ENCODE measurements at regions not wholly inside any gene's neighbourhood (a gene's known extent, or its start where the extent isn't known, plus 50 kb on each side); places are given as distances from the start of the nearest gene placed in this dataset.
"Not testable (repeated sequence)": the region's sequence is repeated elsewhere in the genome, so short reads cannot be mapped to it uniquely, and the experiment has no call there.

GRCh38 chr2:87319705-87320104, 298.1 kb upstream of the PLGLB1 start:
- not testable (repeated sequence) for DNase-seq

DNA sequence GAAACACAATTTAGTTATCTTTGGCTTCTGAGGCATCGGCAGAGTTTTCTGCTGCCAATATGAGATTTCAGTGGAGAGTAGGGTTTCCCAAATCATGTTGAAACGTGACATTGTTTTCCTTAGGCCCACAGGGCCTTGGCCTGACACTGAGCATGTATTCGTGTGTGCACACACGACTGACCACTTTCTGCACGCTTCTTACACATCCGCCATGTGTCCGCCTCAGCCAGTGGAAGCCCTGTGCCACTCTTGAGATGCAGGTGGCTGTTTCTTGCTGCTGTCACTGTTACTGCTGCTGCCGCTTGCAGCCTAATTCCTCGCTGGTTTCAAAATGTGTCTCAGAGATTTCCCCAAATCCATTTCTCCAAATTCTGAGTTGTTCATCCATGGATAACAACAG, 299.6 kb upstream of the PLGLB1 start:
- DNase-seq: not testable (repeated sequence)

DNA sequence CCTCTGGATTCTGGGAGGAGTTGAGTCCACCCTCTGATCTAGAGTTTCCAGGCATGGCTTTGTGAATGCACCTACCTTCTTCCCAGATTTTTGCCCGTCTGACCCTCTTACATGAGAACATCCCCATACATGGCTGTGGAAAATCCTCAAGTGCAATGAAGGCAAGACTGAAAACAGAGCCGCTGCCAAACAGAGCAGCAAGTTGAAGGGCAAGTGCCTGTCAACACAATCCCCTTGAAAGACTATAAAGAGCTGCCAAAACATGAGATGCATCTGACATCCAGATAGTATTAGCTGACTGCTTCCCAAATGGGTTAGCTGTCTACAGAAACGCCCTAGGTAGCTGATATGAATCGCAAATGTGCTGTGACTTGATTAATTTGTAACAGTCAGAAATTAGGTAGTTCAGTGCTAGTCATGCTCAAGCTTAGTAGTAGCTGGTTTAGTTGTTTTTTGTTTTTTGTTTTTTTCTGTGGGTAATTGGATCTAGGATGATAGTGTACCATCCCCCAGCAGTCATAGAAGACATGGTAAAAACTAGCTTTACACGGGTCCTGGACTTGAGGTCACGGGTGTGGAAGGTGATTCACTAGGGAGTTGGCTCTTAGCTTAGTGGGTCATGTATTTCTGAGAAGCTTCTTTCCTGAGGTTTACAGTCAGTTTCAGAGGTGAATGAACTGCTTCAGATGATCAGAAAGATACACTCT, 302.8 kb upstream of the PLGLB1 start:
- DNase-seq: not testable (repeated sequence)

GRCh38 chr2:87325042-87325910, 303.6 kb upstream of the PLGLB1 start:
- not testable (repeated sequence) for DNase-seq

GRCh38 chr2:87325911-87326294, 304.3 kb upstream of the PLGLB1 start:
- not testable (repeated sequence) for DNase-seq

DNA sequence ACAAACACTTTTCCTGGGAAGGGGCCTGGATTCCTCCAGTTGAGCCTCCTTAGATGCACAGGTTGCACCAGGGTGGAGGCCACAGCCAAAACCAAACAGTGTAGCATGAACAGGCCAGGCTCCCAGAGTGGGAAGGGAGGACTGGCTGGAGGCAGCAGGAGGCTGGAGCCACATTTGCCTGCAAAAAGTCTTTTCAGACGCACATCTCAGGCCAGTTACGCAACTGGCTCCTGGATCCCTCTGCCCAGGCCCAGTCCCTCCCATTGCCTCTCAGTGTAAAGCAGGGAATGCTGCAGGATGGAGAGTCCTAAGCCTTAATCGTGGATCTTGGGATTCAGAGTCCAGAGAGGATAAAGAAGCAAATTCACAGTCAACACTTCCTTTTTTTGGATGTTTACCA, 305.1 kb upstream of the PLGLB1 start:
- not testable (repeated sequence) for DNase-seq

GRCh38 chr2:87327648-87328371, 306.2 kb upstream of the PLGLB1 start:
- DNase-seq: not testable (repeated sequence)

DNA sequence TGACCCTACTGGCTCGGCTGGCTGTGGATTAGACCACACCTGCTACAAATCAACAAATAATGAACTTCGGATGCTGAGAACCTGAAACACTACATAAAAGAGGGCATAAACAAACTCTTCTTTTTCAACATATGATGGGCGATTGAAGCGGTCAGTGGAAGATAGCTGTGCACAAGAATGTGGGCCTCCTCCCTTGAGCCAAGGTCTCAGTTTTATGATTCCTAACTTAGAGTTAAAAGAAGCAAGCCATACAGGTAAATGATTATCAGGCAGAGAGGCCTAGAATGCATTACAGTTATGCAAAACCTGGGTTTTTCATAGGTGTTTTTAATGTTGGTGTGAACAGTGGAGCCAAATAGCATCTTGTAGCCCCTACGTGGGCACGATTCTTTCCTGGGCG, 307.9 kb upstream of the PLGLB1 start:
- DNase-seq: not testable (repeated sequence)

- DNase-seq: not testable (repeated sequence)
Observed at GRCh38 chr2:87330486-87330885, 308.8 kb upstream of the PLGLB1 start.

DNA sequence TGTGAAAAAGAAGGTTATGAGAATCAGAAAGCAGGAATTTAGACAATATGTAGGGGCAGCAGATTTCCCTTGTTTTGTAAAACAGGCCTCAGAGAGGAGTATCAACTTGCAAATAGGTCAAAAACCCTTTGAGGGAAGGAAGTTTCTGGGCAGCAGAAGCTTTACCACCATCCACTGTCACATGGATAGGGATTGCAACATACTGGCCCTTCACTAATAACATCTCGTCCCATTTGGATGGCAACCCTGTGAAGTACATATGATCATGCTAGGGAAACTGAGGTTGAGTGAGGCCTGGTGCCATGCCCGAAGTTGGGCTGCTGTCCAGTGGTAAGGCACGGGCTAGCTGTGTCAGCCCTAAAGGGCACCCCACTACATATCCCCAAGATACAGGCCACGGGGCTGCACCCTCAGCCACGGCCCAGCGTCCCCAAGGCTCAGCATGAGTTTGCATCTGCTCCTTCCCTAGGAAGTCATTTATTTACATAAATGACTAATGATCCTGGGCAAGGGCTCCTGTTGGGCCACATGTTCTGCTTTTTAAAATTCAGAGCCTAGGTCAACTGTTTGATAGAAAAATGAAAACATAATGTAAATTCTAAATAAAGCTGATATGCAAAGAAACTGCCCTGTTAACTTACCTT, 310.4 kb upstream of the PLGLB1 start:
- DNase-seq: not testable (repeated sequence)

DNA sequence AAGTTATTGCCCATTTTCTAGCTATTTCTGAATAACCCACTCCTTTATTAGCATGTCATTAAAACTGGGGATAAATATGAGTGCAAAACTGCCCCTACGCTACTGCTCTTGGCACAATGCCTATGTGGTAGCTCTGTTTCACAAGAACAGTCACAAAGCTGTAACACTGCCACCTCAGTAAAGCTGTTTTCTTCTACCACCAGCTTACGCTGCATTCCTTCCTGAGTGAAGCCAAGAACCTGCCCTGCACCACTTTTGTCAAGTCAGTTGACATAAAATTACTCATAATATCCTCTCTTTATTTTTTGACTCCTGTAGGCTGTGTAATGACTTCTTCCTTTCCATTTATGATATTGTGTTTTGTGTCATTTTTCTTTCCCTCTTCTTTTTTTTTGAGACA, 313.2 kb upstream of the PLGLB1 start:
- not testable (repeated sequence) for DNase-seq

DNA sequence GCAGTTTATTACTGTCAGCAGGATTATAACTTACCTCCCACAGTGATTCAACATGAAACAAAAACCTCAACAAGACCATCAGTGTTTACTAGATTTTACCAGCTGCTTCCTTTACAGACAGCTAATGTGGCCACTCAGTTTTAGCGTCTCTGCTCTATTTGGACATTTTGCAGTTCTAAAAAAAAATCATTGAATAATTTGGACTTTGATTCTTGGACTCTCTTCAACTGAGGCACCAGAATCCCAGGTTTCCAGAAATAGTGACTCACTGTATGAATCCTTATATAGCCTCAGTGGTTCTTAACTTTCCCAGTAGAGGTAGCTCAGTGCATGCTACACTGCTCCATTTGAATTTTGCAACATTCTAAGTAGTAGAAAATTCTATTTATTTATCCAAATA, 317.4 kb upstream of the PLGLB1 start:
- DNase-seq: not testable (repeated sequence)

DNA sequence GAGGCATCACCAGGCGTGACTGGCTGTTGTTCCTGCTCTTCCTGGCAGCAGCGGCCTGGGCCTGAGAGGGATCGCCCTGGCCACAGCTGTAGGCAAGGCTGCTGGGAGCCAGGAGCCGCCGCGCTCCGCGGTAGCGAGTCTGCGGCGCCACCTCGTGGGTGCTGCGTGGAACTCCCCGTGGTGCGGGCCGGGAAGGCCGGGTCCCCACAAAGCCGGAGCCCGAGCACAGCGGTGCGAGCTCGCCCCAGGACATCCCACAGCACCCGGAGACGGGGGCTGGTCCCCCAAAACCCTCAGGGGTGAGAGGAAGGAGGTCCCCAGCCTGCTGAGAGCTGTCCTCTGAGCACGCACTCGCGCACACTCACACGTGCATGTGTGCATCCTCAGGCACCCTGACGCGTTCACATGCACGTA, 320.0 kb upstream of the PLGLB1 start:
- DNase-seq: peak; percentile 57 to 71

DNA sequence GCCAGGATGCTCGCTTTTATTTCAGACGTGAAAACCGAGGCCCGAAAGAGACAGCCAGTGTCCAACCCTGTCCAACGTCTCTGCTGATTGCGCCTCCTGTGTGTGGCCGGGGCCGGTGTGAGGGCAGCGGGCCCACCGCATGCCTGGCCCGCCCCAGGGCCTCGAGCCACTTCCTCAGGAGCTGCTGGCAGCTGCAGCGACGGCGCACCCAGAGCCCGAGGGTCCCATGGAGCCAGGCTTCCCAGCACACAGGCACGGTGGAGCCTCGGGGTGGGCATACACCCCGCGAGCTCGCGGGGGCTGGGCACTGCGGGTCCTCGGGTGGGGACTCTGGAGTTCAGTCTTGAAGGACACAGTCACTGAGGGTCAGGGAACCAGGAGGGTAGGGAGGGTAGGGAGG, 320.5 kb upstream of the PLGLB1 start:
- not testable (repeated sequence) for DNase-seq

GRCh38 chr2:87343347-87343746, 321.7 kb upstream of the PLGLB1 start:
- DNase-seq: not testable (repeated sequence)

- not testable (repeated sequence) for DNase-seq
Observed at GRCh38 chr2:87345283-87345682, 323.6 kb upstream of the PLGLB1 start.

- not testable (repeated sequence) for DNase-seq
Observed at GRCh38 chr2:87348556-87348955, 326.9 kb upstream of the PLGLB1 start.

GRCh38 chr2:87349006-87349405, 327.4 kb upstream of the PLGLB1 start:
- peak in 1 of 2 donors; percentile 27 for DNase-seq

GRCh38 chr2:87352178-87352934, 330.7 kb upstream of the PLGLB1 start:
- not testable (repeated sequence) for DNase-seq

- not testable (repeated sequence) for DNase-seq
Observed at GRCh38 chr2:87353408-87353807, 331.8 kb upstream of the PLGLB1 start.

DNA sequence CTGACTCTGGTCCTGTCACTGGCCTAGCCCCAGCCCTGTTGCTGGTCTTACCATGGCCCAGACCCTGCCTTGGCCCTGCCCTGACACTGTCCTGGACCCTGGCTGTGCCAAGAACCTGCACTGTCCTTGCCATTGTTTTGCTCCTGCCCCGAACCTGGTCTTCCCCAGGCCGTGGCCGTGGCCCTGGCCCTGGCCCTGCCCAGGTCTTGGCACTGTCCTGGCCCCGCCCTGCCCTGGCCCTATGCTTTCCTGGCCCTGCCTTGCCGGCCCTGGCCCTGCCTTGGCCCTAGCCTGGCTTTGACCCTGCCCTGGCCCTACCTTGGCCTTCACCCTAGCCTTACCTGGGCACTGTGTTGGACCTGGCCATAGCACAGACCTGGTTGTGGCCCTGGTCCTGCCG, 332.5 kb upstream of the PLGLB1 start:
- DNase-seq: not testable (repeated sequence)

DNA sequence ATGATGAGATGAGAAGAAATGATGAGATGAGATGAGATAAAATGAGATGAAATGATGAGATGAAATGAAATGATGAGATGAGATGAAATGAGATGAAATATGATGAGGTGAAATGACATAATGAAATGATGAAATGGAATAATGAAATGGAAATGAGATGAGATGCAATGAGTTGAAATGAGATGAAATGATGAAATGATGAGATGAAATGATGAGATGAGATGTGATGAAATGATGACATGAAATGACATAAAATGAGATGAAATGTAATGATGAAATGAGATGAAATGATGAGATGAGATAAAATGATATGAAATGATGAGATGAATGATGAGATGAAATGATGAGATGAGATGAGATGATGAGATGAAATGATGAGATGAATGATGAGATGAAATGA, 338.6 kb upstream of the PLGLB1 start:
- DNase-seq: not testable (repeated sequence)
